GM12878 (cell line): ENCODE measurements at regions not wholly inside any gene's neighbourhood (a gene's known extent, or its start where the extent isn't known, plus 50 kb on each side); places are given as distances from the start of the nearest gene placed in this dataset.

Source experiments
- ATAC-seq: fragments of 200-7000 bp; cut with Tn5 transposase; 3 replicates; pipeline ENCODE4 v1.9.1; 2020; ENCODE audit warnings: mild to moderate bottlenecking, moderate library complexity
- BruUV-seq: library from RNA; stranded (reverse); fragments of 400-500 nt; replicated peaks from 2 replicates; lab custom pipeline; 2021; lab: Mats Ljungman, UMichigan
- CTCF ChIA-PET: fragments of 300-600 bp; sonication (Branson Sonifier 250); formaldehyde crosslinking; extraction: SDS; loops from one replicate; lab custom pipeline; 2021; ENCODE audit warnings: inconsistent platforms; lab: Yijun Ruan, JAX
- POLR2A ChIA-PET: fragments of 350-600 bp; formaldehyde crosslinking; extraction: SDS; loops from one replicate; lab custom pipeline; 2021; ENCODE audit warnings: inconsistent platforms; lab: Charles Lee
- RAD21 ChIA-PET: fragments of 300-600 bp; sonication (Branson Sonifier 250); formaldehyde crosslinking; loops from one replicate; lab custom pipeline; 2023; ENCODE audit warnings: antibody characterized with exemption; ENCODE audit not compliant: unreplicated experiment; lab: Charles Lee
- SMC1A ChIA-PET: fragments of 300-600 bp; sonication (Branson Sonifier 250); formaldehyde crosslinking; loops from one replicate; lab custom pipeline; 2023; ENCODE audit not compliant: unreplicated experiment, uncharacterized antibody; lab: Charles Lee
- DNase-seq: peaks from one replicate; pipeline ENCODE4 v3.0.0-alpha.2; 2011; ENCODE audit warnings: low read depth, low spot score
- FAIRE-seq: peaks from 3 replicates; lab custom pipeline; 2011; peaks lifted over from hg19 to GRCh38; lab: Jason Lieb, UNC
- H2AFZ ChIP-seq: 2 replicates; pipeline ENCODE4 v1.6.0; 2011; ENCODE audit warnings: low read depth, low read length, control low read depth; ENCODE audit not compliant: control insufficient read depth
- H3K27ac ChIP-seq: 2 replicates; pipeline ENCODE4 v1.5.1; 2011; ENCODE audit warnings: control low read depth; ENCODE audit not compliant: control insufficient read depth, insufficient read depth
- H3K27me3 ChIP-seq, 2 experiments: replicated peaks in 1 of 2; 2 replicates each; pipeline versions ENCODE4 v1.6.0 to v1.6.1; 2011; ENCODE audit warnings: low read length in 1 of 2; ENCODE audit not compliant: control insufficient read depth in 2 of 2, insufficient read depth in 2 of 2
- H3K36me3 ChIP-seq, 2 experiments: 2 replicates each; pipeline ENCODE4 v1.5.1; 2011; ENCODE audit warnings: low read length in 1 of 2; ENCODE audit not compliant: control insufficient read depth in 2 of 2, insufficient read depth in 2 of 2
- H3K4me1 ChIP-seq: 2 replicates; pipeline ENCODE4 v1.6.1; 2011; ENCODE audit warnings: mild to moderate bottlenecking, low read length, moderate library complexity, mixed read lengths; ENCODE audit not compliant: control insufficient read depth, insufficient read depth
- H3K4me2 ChIP-seq: 2 replicates; pipeline ENCODE4 v1.6.0; 2011; ENCODE audit warnings: control low read depth; ENCODE audit not compliant: control insufficient read depth, insufficient read depth
- H3K4me3 ChIP-seq: fragments of 200-600 bp; sonication (generic); 2 replicates; pipeline ENCODE4 v1.5.1; 2016
- H3K79me2 ChIP-seq: 2 replicates; pipeline ENCODE4 v1.6.0; 2011; ENCODE audit warnings: low read length; ENCODE audit not compliant: control insufficient read depth, insufficient read depth
- H3K9ac ChIP-seq: 2 replicates; pipeline ENCODE4 v1.8.0; 2011; ENCODE audit warnings: low read length, control low read depth, mixed read lengths; ENCODE audit not compliant: control insufficient read depth, insufficient read depth
- H3K9me3 ChIP-seq: replicated peaks from 3 replicates; pipeline ENCODE4 v1.5.1; 2011; ENCODE audit warnings: mild to moderate bottlenecking, low read length; ENCODE audit not compliant: control insufficient read depth, insufficient read depth
- H4K20me1 ChIP-seq: 2 replicates; pipeline ENCODE4 v1.6.0; 2011; ENCODE audit not compliant: control insufficient read depth, insufficient read depth
- E4F1 ChIP-seq: fragments of 450-650 bp; IDR thresholded peaks from 2 replicates; pipeline ENCODE4 v1.6.1; 2018; ENCODE audit warnings: borderline replicate concordance, mild to moderate bottlenecking; ENCODE audit not compliant: partially characterized antibody
- EED ChIP-seq: sonication (generic); IDR thresholded peaks from 2 replicates; pipeline ENCODE4 v1.6.1; 2016; ENCODE audit warnings: antibody characterized with exemption, low read depth
- EZH2 ChIP-seq: IDR thresholded peaks from 2 replicates; pipeline ENCODE4 v1.6.1; 2012; ENCODE audit warnings: low read depth, mild to moderate bottlenecking, control low read depth, inconsistent platforms, low read length, borderline replicate concordance; ENCODE audit not compliant: control insufficient read depth
- HDAC2 ChIP-seq: fragments of 200-600 bp; sonication (generic); IDR thresholded peaks from 2 replicates; pipeline ENCODE4 v1.6.1; 2017
- IKZF2 ChIP-seq, 2 experiments: fragments of 450-650 bp; IDR thresholded peaks; 2 replicates each; pipeline ENCODE4 v1.6.1; 2017; ENCODE audit warnings: mild to moderate bottlenecking in 2 of 2, moderate library complexity in 2 of 2
- IRF3 ChIP-seq: fragments of 450-650 bp; IDR thresholded peaks from 2 replicates; pipeline ENCODE4 v1.6.1; 2014; ENCODE audit warnings: mild to moderate bottlenecking
- MYB ChIP-seq: fragments of 150-350 bp; IDR thresholded peaks from 2 replicates; pipeline ENCODE4 v1.6.1; 2014; ENCODE audit warnings: mild to moderate bottlenecking, low read depth, low read length, borderline replicate concordance
- NKRF ChIP-seq: fragments of 450-650 bp; conservative IDR thresholded peaks from 2 replicates; pipeline ENCODE4 v1.6.1; 2017; ENCODE audit warnings: mild to moderate bottlenecking, moderate library complexity
- POU2F2 ChIP-seq: IDR thresholded peaks from 3 replicates; pipeline ENCODE4 v1.6.1; 2011; ENCODE audit warnings: low read depth, mild to moderate bottlenecking, low read length, borderline replicate concordance
- RELB ChIP-seq: fragments of 450-650 bp; IDR thresholded peaks from 2 replicates; pipeline ENCODE4 v1.6.1; 2017; ENCODE audit warnings: low read depth, mild to moderate bottlenecking, moderate library complexity
- RUNX3 ChIP-seq: IDR thresholded peaks from 2 replicates; pipeline ENCODE4 v1.6.1; 2012; ENCODE audit warnings: low read length, inconsistent platforms
- SP1 ChIP-seq: IDR thresholded peaks from one replicate; pipeline ENCODE4 v1.6.1; 2011; ENCODE audit warnings: low read depth, low read length
- SUPT20H ChIP-seq: IDR thresholded peaks from 2 replicates; pipeline ENCODE4 v1.6.1; 2011; ENCODE audit warnings: low read depth, mild to moderate bottlenecking, low read length, moderate library complexity, borderline replicate concordance; ENCODE audit not compliant: control insufficient read depth
- ZBTB4 ChIP-seq: fragments of 450-650 bp; formaldehyde crosslinking; IDR thresholded peaks from 2 replicates; pipeline ENCODE4 v1.4.0; 2022; ENCODE audit warnings: mild to moderate bottlenecking, moderate library complexity
- ZNF24 ChIP-seq: fragments of 450-650 bp; IDR thresholded peaks from 2 replicates; pipeline ENCODE4 v1.6.1; 2017; ENCODE audit warnings: antibody characterized with exemption, mild to moderate bottlenecking
- ZNF274 ChIP-seq: IDR thresholded peaks from one replicate; pipeline ENCODE4 v1.8.0; 2011; ENCODE audit not compliant: insufficient read length, insufficient read depth
- WGBS: methylation state at CpG from one replicate; pipeline ENCODE4 v1.1.6; 2016; ENCODE audit warnings: low lambda C conversion rate; ENCODE audit not compliant: insufficient replicate concordance, insufficient coverage; ENCODE audit errors: missing lambda C conversion rate; 5-methylcytosine and 5-hydroxymethylcytosine counted together
- in situ Hi-C: fragments of 300-500 bp; cut with MboI; formaldehyde crosslinking; loops from 9 replicates; pipeline ENCODE4 v1.14.3; 2018; ENCODE audit warnings: mixed read lengths
- intact Hi-C: fragments of 100-400 bp; cut with micrococcal nuclease; formaldehyde crosslinking; loops from one replicate; pipeline ENCODE4 v1.14.2; 2022; ENCODE audit not compliant: unreplicated experiment

GRCh38 chr13:44649104-44649428 lies 72.9 kb upstream of the TSC22D1 start:
- ATAC-seq (peak; percentile 42), DNase-seq (no peak), FAIRE-seq (no peak)
- SMC1A ChIA-PET, result no interaction called here
- in situ Hi-C loops, result no loop called here
- H3K36me3 ChIP-seq, result no peaks in the 10 kb centered on the region
- RAD21 ChIA-PET, result no interaction called here
- no TSS peak for BruUV-seq
- no peak overlapping the region for H3K4me3 ChIP-seq
- H4K20me1 ChIP-seq, result no peaks in the 10 kb centered on the region
- POLR2A ChIA-PET, result no interaction called here
- H2AFZ ChIP-seq, result no peak overlapping the region
- 21% methylated on average over 3 of the region's 3 CpGs for WGBS
- H3K27ac ChIP-seq, result no peak overlapping the region
- intact Hi-C loops, result no loop called here
- no peak overlapping the region for H3K4me2 ChIP-seq
- no peaks in the 10 kb centered on the region for H3K79me2 ChIP-seq
- H3K4me1 ChIP-seq, result no peaks in the 10 kb centered on the region
- no peaks in the 10 kb centered on the region for H3K9me3 ChIP-seq
- H3K9ac ChIP-seq, result no peak overlapping the region
- H3K27me3 ChIP-seq, result no peaks in the 10 kb centered on the region
- CTCF ChIA-PET, result no interaction called here
- TF ChIP-seq EED, result peak; percentile 42; the same call in 1 of the 2 replicates
- no peak; a peak in 1 of 4 replicates for TF ChIP-seq IKZF2 (IDR thresholded peaks at IDR 0.05)
- TF ChIP-seq ZNF274, result no peak
- TF ChIP-seq SUPT20H, result no peak
- no peak for TF ChIP-seq IRF3
- TF ChIP-seq POU2F2, result no peak
- no peak for TF ChIP-seq HDAC2
- no peak for TF ChIP-seq MYB
- TF ChIP-seq ZNF24, result no peak
- TF ChIP-seq SP1, result no peak
- no peak for TF ChIP-seq EZH2
- TF ChIP-seq NKRF, result no peak
- TF ChIP-seq E4F1, result no peak
- no peak for TF ChIP-seq ZBTB4 (CRISPR knock-in tag)
- peak; percentile 65 for TF ChIP-seq RUNX3
- no peak for TF ChIP-seq RELB
